22Rv1 (cell line): ENCODE measurements at regions not wholly inside any gene's neighbourhood (a gene's known extent, or its start where the extent isn't known, plus 50 kb on each side); places are given as distances from the start of the nearest gene placed in this dataset.

Experiments
- ZFX ChIP-seq: fragments of 450-650 bp; IDR thresholded peaks from 2 replicates; pipeline ENCODE4 v1.6.1; 2017; ENCODE audit warnings: antibody characterized with exemption, borderline replicate concordance
- TF ChIP-seq, protein P1 (sequence below): fragments of 450-650 bp; IDR thresholded peaks from 2 replicates; pipeline ENCODE4 v1.5.1; 2017; ENCODE audit warnings: mild to moderate bottlenecking

DNA sequence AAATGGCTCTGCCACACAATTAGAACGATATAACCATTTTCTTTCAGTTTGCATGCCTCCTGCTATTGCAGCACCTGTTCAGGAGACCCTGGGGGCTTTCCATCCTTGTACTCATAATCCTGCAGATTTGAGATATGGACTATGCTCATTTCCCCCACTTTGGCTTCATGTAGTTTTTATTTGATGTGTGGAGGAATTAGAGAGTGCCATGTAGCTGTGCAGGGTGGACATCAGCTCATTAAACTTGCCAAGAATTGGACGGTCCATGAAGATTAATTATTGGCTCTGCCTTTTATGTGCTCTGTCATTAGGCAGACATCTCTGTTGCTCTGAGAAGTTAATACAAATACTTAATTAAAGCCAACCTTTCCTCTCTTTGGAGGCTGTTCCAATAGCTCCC lies 66.2 kb upstream of the CD83 start:
- TF ChIP-seq, protein P1, sequence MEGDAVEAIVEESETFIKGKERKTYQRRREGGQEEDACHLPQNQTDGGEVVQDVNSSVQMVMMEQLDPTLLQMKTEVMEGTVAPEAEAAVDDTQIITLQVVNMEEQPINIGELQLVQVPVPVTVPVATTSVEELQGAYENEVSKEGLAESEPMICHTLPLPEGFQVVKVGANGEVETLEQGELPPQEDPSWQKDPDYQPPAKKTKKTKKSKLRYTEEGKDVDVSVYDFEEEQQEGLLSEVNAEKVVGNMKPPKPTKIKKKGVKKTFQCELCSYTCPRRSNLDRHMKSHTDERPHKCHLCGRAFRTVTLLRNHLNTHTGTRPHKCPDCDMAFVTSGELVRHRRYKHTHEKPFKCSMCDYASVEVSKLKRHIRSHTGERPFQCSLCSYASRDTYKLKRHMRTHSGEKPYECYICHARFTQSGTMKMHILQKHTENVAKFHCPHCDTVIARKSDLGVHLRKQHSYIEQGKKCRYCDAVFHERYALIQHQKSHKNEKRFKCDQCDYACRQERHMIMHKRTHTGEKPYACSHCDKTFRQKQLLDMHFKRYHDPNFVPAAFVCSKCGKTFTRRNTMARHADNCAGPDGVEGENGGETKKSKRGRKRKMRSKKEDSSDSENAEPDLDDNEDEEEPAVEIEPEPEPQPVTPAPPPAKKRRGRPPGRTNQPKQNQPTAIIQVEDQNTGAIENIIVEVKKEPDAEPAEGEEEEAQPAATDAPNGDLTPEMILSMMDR, result no peak
- TF ChIP-seq ZFX, result no peak
